Breast epithelium (tissue), 4 donors: ENCODE measurements at regions not wholly inside any gene's neighbourhood (a gene's known extent, or its start where the extent isn't known, plus 50 kb on each side); places are given as distances from the start of the nearest gene placed in this dataset.

Experiments
- DNase-seq, 2 donors: peaks; one replicate each; pipeline ENCODE4 v3.0.0-alpha.2; 2019; ENCODE audit warnings: low spot score in 2 of 2
- H3K27ac ChIP-seq, 2 donors: fragments of 200-600 bp; sonication (generic) in 1 of 2; one replicate each; pipeline ENCODE4 v1.5.1; 2016 to 2019; ENCODE audit warnings: mild to moderate bottlenecking in 1 of 2
- H3K27me3 ChIP-seq, 2 donors: fragments of 200-600 bp; sonication (generic) in 1 of 2; one replicate each; pipeline versions ENCODE4 v1.5.1 to v1.6.0; 2017 to 2019; ENCODE audit warnings: control low read depth in 1 of 2, mild to moderate bottlenecking in 1 of 2
- H3K36me3 ChIP-seq: fragments of 200-600 bp; one replicate; pipeline ENCODE4 v1.5.1; 2019
- H3K4me1 ChIP-seq, 2 donors: fragments of 200-600 bp; sonication (generic); one replicate each; pipeline ENCODE4 v1.5.1; 2016 to 2019; ENCODE audit warnings: control low read depth in 1 of 2
- H3K4me3 ChIP-seq, 3 donors: fragments of 200-600 bp; sonication (generic); 1 replicate in 2 of 3; 2 replicates in 1 of 3; pipeline ENCODE4 v1.5.1; 2016 to 2019; ENCODE audit warnings: mild to moderate bottlenecking in 3 of 3, moderate library complexity in 2 of 3
- H3K9me3 ChIP-seq, 2 donors: fragments of 200-600 bp; sonication (generic) in 1 of 2; one replicate each; pipeline ENCODE4 v1.5.1; 2016 to 2019; ENCODE audit warnings: control low read depth in 1 of 2
- CTCF ChIP-seq, 3 donors: fragments of 450-650 bp; IDR thresholded peaks; one replicate each; pipeline ENCODE4 v1.5.1; 2016 to 2017; ENCODE audit warnings: antibody characterized with exemption in 3 of 3, mild to moderate bottlenecking in 3 of 3, moderate library complexity in 3 of 3
- POLR2A ChIP-seq: fragments of 450-650 bp; IDR thresholded peaks from one replicate; pipeline ENCODE4 v1.6.1; 2016; ENCODE audit warnings: antibody characterized with exemption, mild to moderate bottlenecking, moderate library complexity
- POLR2AphosphoS5 ChIP-seq, 3 donors: sonication (generic); formaldehyde crosslinking; IDR thresholded peaks; one replicate each; pipeline ENCODE4 v1.6.1; 2017; ENCODE audit warnings: antibody characterized with exemption in 3 of 3
- intact Hi-C: fragments of 100-400 bp; cut with DNase I; formaldehyde crosslinking; loops from one replicate; pipeline ENCODE4 v1.15.1; 2023; ENCODE audit warnings: low total_unique reads

DNA sequence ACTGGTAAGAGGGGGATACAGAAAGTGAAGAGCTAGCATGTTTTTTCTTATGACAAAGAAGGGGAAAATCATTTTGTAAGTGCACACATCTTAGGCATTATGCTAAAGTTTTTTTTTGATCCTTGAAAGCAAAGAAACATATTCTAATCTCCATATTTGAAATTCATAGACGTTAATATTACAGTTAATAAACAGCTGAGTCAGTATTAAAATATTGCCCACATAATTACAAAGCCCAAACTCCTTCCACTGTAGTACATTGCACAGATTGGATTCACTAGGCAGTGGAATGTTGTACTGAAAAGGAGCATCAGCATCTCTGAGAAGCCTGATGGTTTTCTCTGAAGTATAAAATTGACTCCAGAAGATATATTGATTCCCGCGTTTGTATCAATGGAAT is 122.6 kb downstream of the ISOC1 start:
- TF ChIP-seq POLR2A, result no peak
- TF ChIP-seq CTCF (IDR thresholded peaks at IDR 0.05), result no peak
- TF ChIP-seq POLR2AphosphoS5 (IDR thresholded peaks at IDR 0.05), result no peak
- peaks cover 0 to 21% of the 10 kb centered on the region in 2 donors for H3K9me3 ChIP-seq
- intact Hi-C loops, result no loop called here
- no peaks in the 10 kb centered on the region for H3K4me1 ChIP-seq
- no peaks in the 10 kb centered on the region for H3K27me3 ChIP-seq
- H3K36me3 ChIP-seq, result no peaks in the 10 kb centered on the region
- H3K4me3 ChIP-seq, result no peak overlapping the region
- no peak overlapping the region for H3K27ac ChIP-seq
- no peak for DNase-seq

- intact Hi-C loops, result loop anchor here (5.0 kb wide), 1 partner anchor 269 kb away; no protein-coding TSS in a partner anchor
- Histone ChIP-seq H3K4me3 (no peak overlapping the region), H3K4me1 (no peaks in the 10 kb centered on the region), H3K36me3 (no peaks in the 10 kb centered on the region), H3K27me3 (no peaks in the 10 kb centered on the region), H3K9me3 (no peaks in the 10 kb centered on the region), H3K27ac (no peak overlapping the region)
- TF ChIP-seq POLR2AphosphoS5 (IDR thresholded peaks at IDR 0.05) (no peak), POLR2A (no peak), CTCF (IDR thresholded peaks at IDR 0.05) (no peak)
- no peak for DNase-seq
Observed at GRCh38 chr5:129223178-129223577, 128.6 kb downstream of the ISOC1 start.

DNA sequence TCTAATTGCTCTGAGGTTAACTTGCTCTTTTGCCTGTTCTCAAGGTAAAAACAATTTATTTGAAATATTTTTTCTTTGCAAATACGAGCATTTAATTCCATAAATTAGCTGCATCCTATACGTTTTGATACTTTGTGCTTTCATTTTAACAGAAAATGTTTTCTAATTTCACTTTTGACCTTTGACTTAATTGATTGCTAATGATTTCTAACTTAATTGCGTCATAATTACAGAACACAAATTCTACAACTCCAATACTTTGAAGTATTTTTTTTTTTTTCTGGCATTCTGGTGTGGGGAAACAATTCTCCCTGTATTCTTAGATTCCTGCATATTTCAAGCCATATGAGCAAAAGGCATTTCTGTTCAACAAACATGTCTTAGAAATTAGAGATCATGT is 134.0 kb downstream of the ISOC1 start:
- no peaks in the 10 kb centered on the region for H3K27me3 ChIP-seq
- H3K27ac ChIP-seq, result no peak overlapping the region
- no peaks in the 10 kb centered on the region for H3K4me1 ChIP-seq
- DNase-seq, result no peak
- H3K4me3 ChIP-seq, result no peak overlapping the region
- H3K9me3 ChIP-seq, result no peaks in the 10 kb centered on the region
- intact Hi-C loops, result no loop called here
- H3K36me3 ChIP-seq, result no peaks in the 10 kb centered on the region
- no peak for TF ChIP-seq POLR2AphosphoS5 (IDR thresholded peaks at IDR 0.05)
- TF ChIP-seq POLR2A, result no peak
- TF ChIP-seq CTCF (IDR thresholded peaks at IDR 0.05), result no peak

- intact Hi-C loops, result no loop called here
- H3K4me1 ChIP-seq, result no peaks in the 10 kb centered on the region
- no peaks in the 10 kb centered on the region for H3K9me3 ChIP-seq
- H3K4me3 ChIP-seq, result no peak overlapping the region
- H3K27me3 ChIP-seq, result no peaks in the 10 kb centered on the region
- no peak overlapping the region for H3K27ac ChIP-seq
- H3K36me3 ChIP-seq, result no peaks in the 10 kb centered on the region
- DNase-seq, result no peak
- TF ChIP-seq CTCF (IDR thresholded peaks at IDR 0.05) (no peak), POLR2AphosphoS5 (IDR thresholded peaks at IDR 0.05) (no peak), POLR2A (no peak)
Observed at GRCh38 chr5:129241755-129242154, 147.2 kb downstream of the ISOC1 start.

DNA sequence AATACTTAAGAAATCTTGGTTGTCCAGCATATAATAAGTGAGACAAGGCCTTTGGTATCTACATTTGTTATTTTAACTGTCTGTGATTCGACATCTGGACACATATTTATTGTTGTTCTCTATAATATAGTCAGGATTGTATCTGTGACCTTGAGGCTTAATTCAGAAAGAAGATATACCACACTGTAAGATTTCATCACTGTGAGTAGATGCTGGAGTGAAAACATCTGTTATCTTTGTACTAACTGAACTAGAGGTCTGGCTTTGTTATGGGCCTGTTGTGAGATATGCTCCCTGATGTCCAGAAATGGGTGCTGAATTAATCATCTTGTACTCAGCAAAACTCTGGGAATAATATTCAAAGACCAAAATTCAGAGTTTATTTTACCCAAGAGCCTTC is 148.5 kb downstream of the ISOC1 start:
- Histone ChIP-seq H3K9me3 (no peaks in the 10 kb centered on the region), H3K27me3 (no peaks in the 10 kb centered on the region), H3K4me1 (no peaks in the 10 kb centered on the region), H3K27ac (no peak overlapping the region), H3K36me3 (no peaks in the 10 kb centered on the region), H3K4me3 (no peak overlapping the region)
- intact Hi-C loops, result no loop called here
- TF ChIP-seq POLR2AphosphoS5 (IDR thresholded peaks at IDR 0.05), result no peak
- no peak for DNase-seq

- intact Hi-C loops, result no loop called here
- TF ChIP-seq POLR2AphosphoS5 (IDR thresholded peaks at IDR 0.05), result no peak
- TF ChIP-seq POLR2A, result no peak
- no peak for TF ChIP-seq CTCF (IDR thresholded peaks at IDR 0.05)
- no peak overlapping the region for H3K27ac ChIP-seq
- no peak for DNase-seq
- no peaks in the 10 kb centered on the region for H3K36me3 ChIP-seq
- H3K9me3 ChIP-seq, result no peaks in the 10 kb centered on the region
- H3K4me3 ChIP-seq, result no peak overlapping the region
- no peaks in the 10 kb centered on the region for H3K4me1 ChIP-seq
- H3K27me3 ChIP-seq, result no peaks in the 10 kb centered on the region
Observed at GRCh38 chr5:129244478-129244877, 149.9 kb downstream of the ISOC1 start.
